ENCODE measurements at regions not wholly inside any gene's neighbourhood (a gene's known extent, or its start where the extent isn't known, plus 50 kb on each side); places are given as distances from the start of the nearest gene placed in this dataset.
"Not testable (repeated sequence)": the region's sequence is repeated elsewhere in the genome, so short reads cannot be mapped to it uniquely, and the experiment has no call there.

DNA sequence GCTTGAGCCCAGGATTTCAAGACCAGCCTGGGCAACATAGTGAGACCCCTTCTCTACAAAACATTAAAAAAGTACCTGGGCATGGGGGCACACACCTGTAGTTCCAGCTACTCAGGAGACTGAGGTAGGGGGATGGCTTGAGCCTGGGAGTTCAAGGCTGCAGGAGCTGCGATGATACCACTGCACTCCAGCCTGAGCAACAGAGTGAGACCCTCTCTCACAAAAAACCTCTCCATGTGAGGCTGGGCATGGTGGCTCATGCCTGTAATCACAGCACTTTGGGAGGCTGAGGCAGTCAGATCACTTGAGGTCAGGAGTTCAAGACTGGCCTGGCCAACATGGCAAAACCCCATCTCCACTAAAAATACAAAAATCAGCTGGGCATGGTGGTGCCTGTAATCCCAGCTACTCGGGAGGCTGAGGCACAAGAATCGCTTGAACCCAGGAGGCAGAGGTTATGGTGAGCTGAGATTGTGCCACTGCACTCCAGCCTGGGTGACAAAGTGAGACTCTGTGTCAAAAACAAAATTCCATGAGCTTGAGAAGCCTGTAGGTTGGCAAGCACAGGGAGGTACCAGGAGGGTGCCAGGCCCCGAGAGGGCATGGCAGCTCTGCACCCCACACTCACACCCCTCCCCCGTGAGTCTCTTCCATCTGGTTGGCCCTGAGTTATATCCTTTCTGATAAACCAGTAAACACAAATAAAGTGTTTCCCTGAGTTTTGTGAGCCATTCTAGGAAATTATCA is 88.8 kb downstream of the KCNJ18 start:
- in situ Hi-C loops (cut with HindIII; ENCODE audit: low pct_unique_long_range_greater_than_20kb, low sequenced_read_pairs); H3K9me3 ChIP-seq (ENCODE audit: control insufficient read depth, insufficient read depth, low read depth, low read length); H3K27ac ChIP-seq (ENCODE audit: low read length); intact Hi-C loops (cut with micrococcal nuclease; ENCODE audit: unreplicated experiment); H3K4me3 ChIP-seq (ENCODE audit: low read depth in 2 of 2, low read length in 2 of 2); POLR2A ChIA-PET; DNase-seq (ENCODE audit: low read depth, low spot score); CTCF ChIA-PET; H3K4me1 ChIP-seq (ENCODE audit: control insufficient read depth, insufficient read depth, low read length); H3K27me3 ChIP-seq (ENCODE audit: control insufficient read depth, insufficient read depth, low read length); ATAC-seq; H3K36me3 ChIP-seq (ENCODE audit: control insufficient read depth, insufficient read depth, low read length); BruUV-seq (replicated peaks): not testable (repeated sequence)

GRCh38 chr17:21781666-21782024 is 89.3 kb downstream of the KCNJ18 start:
- in situ Hi-C loops (cut with HindIII; ENCODE audit: low pct_unique_long_range_greater_than_20kb, low sequenced_read_pairs); H3K9me3 ChIP-seq (ENCODE audit: control insufficient read depth, insufficient read depth, low read depth, low read length); BruUV-seq (replicated peaks); H3K27ac ChIP-seq (ENCODE audit: low read length); H3K4me1 ChIP-seq (ENCODE audit: control insufficient read depth, insufficient read depth, low read length); intact Hi-C loops (cut with micrococcal nuclease; ENCODE audit: unreplicated experiment); DNase-seq (ENCODE audit: low read depth, low spot score); H3K27me3 ChIP-seq (ENCODE audit: control insufficient read depth, insufficient read depth, low read length); CTCF ChIA-PET; POLR2A ChIA-PET; ATAC-seq; H3K36me3 ChIP-seq (ENCODE audit: control insufficient read depth, insufficient read depth, low read length); H3K4me3 ChIP-seq (ENCODE audit: low read depth in 2 of 2, low read length in 2 of 2): not testable (repeated sequence)

GRCh38 chr17:21782107-21782506 is 89.8 kb downstream of the KCNJ18 start:
- H3K36me3 ChIP-seq (ENCODE audit: control insufficient read depth, insufficient read depth, low read length); H3K27ac ChIP-seq (ENCODE audit: low read length); H3K9me3 ChIP-seq (ENCODE audit: control insufficient read depth, insufficient read depth, low read depth, low read length); in situ Hi-C loops (cut with HindIII; ENCODE audit: low pct_unique_long_range_greater_than_20kb, low sequenced_read_pairs); CTCF ChIA-PET; intact Hi-C loops (cut with micrococcal nuclease; ENCODE audit: unreplicated experiment); ATAC-seq; POLR2A ChIA-PET; DNase-seq (ENCODE audit: low read depth, low spot score); H3K4me3 ChIP-seq (ENCODE audit: low read depth in 2 of 2, low read length in 2 of 2); H3K4me1 ChIP-seq (ENCODE audit: control insufficient read depth, insufficient read depth, low read length); BruUV-seq (replicated peaks); H3K27me3 ChIP-seq (ENCODE audit: control insufficient read depth, insufficient read depth, low read length): not testable (repeated sequence)

GRCh38 chr17:21782604-21783003 is 90.3 kb downstream of the KCNJ18 start:
- H3K27me3 ChIP-seq (ENCODE audit: control insufficient read depth, insufficient read depth, low read length); intact Hi-C loops (cut with micrococcal nuclease; ENCODE audit: unreplicated experiment); BruUV-seq (replicated peaks); CTCF ChIA-PET; POLR2A ChIA-PET; H3K4me1 ChIP-seq (ENCODE audit: control insufficient read depth, insufficient read depth, low read length); H3K4me3 ChIP-seq (ENCODE audit: low read depth in 2 of 2, low read length in 2 of 2); H3K36me3 ChIP-seq (ENCODE audit: control insufficient read depth, insufficient read depth, low read length); ATAC-seq; H3K27ac ChIP-seq (ENCODE audit: low read length); in situ Hi-C loops (cut with HindIII; ENCODE audit: low pct_unique_long_range_greater_than_20kb, low sequenced_read_pairs); DNase-seq (ENCODE audit: low read depth, low spot score); H3K9me3 ChIP-seq (ENCODE audit: control insufficient read depth, insufficient read depth, low read depth, low read length): not testable (repeated sequence)

GRCh38 chr17:21783017-21783416 is 90.7 kb downstream of the KCNJ18 start:
- H3K4me3 ChIP-seq (ENCODE audit: low read depth in 2 of 2, low read length in 2 of 2); CTCF ChIA-PET; H3K4me1 ChIP-seq (ENCODE audit: control insufficient read depth, insufficient read depth, low read length); BruUV-seq (replicated peaks); H3K9me3 ChIP-seq (ENCODE audit: control insufficient read depth, insufficient read depth, low read depth, low read length); H3K27me3 ChIP-seq (ENCODE audit: control insufficient read depth, insufficient read depth, low read length); H3K27ac ChIP-seq (ENCODE audit: low read length); in situ Hi-C loops (cut with HindIII; ENCODE audit: low pct_unique_long_range_greater_than_20kb, low sequenced_read_pairs); POLR2A ChIA-PET; intact Hi-C loops (cut with micrococcal nuclease; ENCODE audit: unreplicated experiment); ATAC-seq; H3K36me3 ChIP-seq (ENCODE audit: control insufficient read depth, insufficient read depth, low read length); DNase-seq (ENCODE audit: low read depth, low spot score): not testable (repeated sequence)

DNA sequence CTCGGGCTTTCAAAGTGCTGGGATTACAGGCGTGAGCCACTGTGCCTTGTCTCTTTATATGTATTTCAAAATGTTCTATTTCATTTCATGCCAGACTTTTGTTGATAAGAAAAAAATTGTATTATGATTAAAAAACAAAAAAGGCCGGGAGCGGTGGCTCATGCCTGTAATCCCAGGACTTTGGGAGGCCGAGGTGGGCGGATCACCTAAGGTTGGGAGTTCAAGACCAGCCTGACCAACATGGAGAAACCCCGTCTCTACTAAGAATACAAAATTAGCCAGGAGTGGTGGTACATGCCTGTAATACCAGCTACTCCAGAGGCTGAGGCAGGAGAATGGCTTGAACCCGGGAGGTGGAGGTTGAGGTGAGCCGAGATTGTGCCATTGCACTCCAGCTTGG is 121.9 kb downstream of the KCNJ18 start:
- DNase-seq (ENCODE audit: low read depth, low spot score); H3K27ac ChIP-seq (ENCODE audit: low read length); POLR2A ChIA-PET; H3K9me3 ChIP-seq (ENCODE audit: control insufficient read depth, insufficient read depth, low read depth, low read length); intact Hi-C loops (cut with micrococcal nuclease; ENCODE audit: unreplicated experiment); H3K4me3 ChIP-seq (ENCODE audit: low read depth in 2 of 2, low read length in 2 of 2); CTCF ChIA-PET; in situ Hi-C loops (cut with HindIII; ENCODE audit: low pct_unique_long_range_greater_than_20kb, low sequenced_read_pairs); ATAC-seq; H3K36me3 ChIP-seq (ENCODE audit: control insufficient read depth, insufficient read depth, low read length); H3K27me3 ChIP-seq (ENCODE audit: control insufficient read depth, insufficient read depth, low read length); BruUV-seq (replicated peaks); H3K4me1 ChIP-seq (ENCODE audit: control insufficient read depth, insufficient read depth, low read length): not testable (repeated sequence)

All from Panc1 (cell line).